ENCODE measurements at regions not wholly inside any gene's neighbourhood (a gene's known extent, or its start where the extent isn't known, plus 50 kb on each side); places are given as distances from the start of the nearest gene placed in this dataset.

DNA sequence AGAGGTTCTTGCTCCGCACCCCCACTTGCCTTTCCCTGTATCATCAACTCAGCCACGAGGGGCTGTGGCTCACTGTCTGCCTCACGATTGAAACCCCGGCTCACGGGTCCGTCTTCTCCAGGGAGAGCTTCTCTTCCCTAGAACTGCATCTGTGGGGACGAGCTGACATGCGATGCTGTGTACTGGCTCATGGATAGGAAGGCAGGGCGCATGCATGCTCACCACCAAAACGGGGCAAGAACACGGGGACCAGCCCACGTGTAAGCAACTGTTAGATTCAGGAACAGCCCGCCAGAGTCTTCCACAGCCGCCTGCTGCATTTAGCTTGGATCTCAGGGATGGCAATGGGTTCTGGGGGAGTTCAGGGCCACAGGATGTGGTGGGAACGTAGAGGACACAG lies 275.9 kb upstream of the CDH4 start:
- H3K4me3 ChIP-seq (ENCODE audit: control insufficient read depth, low read depth, low read length) = no peak overlapping the region
- TF ChIP-seq, protein P1, sequence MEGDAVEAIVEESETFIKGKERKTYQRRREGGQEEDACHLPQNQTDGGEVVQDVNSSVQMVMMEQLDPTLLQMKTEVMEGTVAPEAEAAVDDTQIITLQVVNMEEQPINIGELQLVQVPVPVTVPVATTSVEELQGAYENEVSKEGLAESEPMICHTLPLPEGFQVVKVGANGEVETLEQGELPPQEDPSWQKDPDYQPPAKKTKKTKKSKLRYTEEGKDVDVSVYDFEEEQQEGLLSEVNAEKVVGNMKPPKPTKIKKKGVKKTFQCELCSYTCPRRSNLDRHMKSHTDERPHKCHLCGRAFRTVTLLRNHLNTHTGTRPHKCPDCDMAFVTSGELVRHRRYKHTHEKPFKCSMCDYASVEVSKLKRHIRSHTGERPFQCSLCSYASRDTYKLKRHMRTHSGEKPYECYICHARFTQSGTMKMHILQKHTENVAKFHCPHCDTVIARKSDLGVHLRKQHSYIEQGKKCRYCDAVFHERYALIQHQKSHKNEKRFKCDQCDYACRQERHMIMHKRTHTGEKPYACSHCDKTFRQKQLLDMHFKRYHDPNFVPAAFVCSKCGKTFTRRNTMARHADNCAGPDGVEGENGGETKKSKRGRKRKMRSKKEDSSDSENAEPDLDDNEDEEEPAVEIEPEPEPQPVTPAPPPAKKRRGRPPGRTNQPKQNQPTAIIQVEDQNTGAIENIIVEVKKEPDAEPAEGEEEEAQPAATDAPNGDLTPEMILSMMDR (conservative IDR thresholded peaks at IDR 0.05; ENCODE audit: control insufficient read depth, insufficient read depth, low read depth, low read length) = no peak
- no peak for DNase-seq (ENCODE audit: low read depth)

DNA sequence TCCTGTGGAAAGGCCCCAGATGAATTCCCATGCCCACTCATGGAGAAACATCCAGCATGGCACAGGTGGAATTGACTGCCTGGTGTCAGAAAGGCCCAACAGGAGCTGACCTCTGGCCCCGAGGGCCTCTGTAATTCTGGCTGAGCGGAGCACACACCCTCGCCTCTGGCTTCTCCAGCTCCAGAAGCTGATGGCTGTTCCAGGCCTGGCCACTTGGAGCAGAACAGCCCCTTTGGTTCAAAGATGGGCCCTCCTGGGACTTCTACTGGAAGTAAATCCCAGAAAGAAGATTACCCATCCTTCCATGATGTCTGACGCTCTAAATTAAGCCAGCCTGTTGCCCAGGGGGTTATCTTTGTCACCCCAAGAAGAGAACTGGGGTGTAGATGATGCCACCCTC lies 275.1 kb upstream of the CDH4 start:
- TF ChIP-seq, protein P1 (conservative IDR thresholded peaks at IDR 0.05; ENCODE audit: control insufficient read depth, insufficient read depth, low read depth, low read length) = no peak
- no peak for DNase-seq (ENCODE audit: low read depth)
- no peak overlapping the region for H3K4me3 ChIP-seq (ENCODE audit: control insufficient read depth, low read depth, low read length)

DNA sequence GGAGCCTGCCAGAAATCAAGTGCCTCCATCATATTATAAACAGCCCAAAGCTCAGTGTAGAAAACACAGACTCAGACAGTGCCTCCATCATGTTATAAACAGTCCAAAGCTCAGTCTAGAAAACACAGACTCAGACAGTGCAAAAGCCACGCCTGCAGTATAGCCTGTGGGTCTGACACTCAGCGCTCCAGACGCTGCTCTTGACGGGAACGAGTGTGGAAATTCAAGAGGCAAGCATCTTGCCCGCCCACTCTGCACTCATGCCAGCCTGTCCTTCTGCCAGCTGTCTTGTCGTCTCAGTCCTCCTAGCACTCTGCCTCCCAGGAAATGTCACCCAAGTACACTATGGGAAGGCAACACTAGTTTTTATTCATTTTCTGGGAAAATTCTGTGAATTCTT lies 274.2 kb upstream of the CDH4 start:
- DNase-seq (ENCODE audit: low read depth) = no peak
- TF ChIP-seq, protein P1 (conservative IDR thresholded peaks at IDR 0.05; ENCODE audit: control insufficient read depth, insufficient read depth, low read depth, low read length) = no peak
- H3K4me3 ChIP-seq (ENCODE audit: control insufficient read depth, low read depth, low read length) = no peak overlapping the region

DNA sequence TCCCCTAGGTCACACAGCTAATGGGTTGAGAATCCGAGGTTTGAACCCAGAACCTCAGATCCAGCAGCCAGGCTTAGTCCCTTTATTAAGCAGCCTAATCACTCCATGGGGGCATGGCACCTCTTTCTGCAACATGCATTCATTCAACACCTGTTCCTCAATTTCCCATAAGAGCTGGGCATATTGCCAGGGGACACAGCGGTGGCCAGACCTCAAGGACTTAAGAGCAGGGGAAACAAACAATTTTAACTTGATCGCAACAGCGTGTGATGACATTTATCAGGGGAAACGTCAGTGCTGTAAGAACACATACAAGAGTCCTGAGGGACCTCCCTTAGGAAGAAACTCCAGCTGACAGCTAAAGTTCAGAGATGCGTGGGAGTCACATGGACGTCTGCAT lies 267.4 kb upstream of the CDH4 start:
- H3K4me3 ChIP-seq (ENCODE audit: control insufficient read depth, low read depth, low read length) = no peak overlapping the region
- DNase-seq (ENCODE audit: low read depth) = no peak
- TF ChIP-seq, protein P1 (conservative IDR thresholded peaks at IDR 0.05; ENCODE audit: control insufficient read depth, insufficient read depth, low read depth, low read length) = no peak

DNA sequence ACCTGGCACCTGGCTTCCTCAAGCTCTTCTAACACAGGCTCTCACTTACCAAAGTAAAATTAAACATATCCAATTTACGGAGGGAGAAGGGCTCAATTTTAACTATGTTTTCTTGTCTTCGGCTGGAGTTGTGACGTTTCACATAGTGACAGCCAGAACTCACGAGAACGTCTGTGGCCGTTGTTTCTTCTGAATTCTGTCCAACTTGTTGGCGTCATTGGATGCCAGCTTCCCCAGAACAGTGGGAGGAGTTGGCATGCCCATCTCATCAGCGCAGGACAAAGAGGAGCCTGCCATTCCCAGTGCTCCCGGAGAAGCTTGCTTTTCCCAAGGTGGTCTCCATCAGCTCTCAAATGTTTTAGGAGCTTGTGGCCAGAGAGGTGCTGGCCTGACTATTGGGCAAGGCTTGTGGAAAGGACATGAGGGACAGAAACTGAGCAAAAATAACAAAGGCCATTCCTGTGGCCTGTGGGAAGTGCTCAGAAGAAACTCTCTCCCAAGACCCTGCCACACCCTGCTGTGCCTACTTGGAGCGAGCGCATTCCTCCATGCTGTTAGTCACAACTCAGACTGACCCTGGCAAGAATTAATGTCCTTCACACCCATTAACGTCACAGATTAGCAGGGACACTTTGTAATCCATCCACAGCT lies 265.4 kb upstream of the CDH4 start:
- TF ChIP-seq, protein P1 (conservative IDR thresholded peaks at IDR 0.05; ENCODE audit: control insufficient read depth, insufficient read depth, low read depth, low read length) = no peak
- H3K4me3 ChIP-seq (ENCODE audit: control insufficient read depth, low read depth, low read length) = no peak overlapping the region
- no peak for DNase-seq (ENCODE audit: low read depth)

DNA sequence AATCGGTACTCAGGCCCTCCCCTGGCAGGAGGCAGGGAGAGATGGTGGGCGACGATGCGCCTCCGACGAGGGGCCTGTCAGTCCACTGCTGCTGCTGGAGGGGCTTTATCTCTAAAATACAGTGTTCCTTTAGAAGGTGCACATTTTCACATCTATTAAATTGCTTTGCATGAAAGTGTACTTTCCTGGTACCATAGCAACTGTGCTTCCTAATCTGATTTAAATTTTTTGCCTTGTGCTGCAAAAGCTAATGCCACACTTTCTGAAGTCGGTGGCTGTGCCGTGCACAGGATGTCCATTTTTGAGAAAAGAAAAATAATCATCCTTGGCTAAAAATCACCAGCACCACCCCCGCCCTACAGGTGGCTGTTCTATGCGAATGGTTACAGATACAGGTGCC lies 262.0 kb upstream of the CDH4 start:
- TF ChIP-seq, protein P1 (conservative IDR thresholded peaks at IDR 0.05; ENCODE audit: control insufficient read depth, insufficient read depth, low read depth, low read length) = no peak
- H3K4me3 ChIP-seq (ENCODE audit: control insufficient read depth, low read depth, low read length) = no peak overlapping the region
- no peak for DNase-seq (ENCODE audit: low read depth)

DNA sequence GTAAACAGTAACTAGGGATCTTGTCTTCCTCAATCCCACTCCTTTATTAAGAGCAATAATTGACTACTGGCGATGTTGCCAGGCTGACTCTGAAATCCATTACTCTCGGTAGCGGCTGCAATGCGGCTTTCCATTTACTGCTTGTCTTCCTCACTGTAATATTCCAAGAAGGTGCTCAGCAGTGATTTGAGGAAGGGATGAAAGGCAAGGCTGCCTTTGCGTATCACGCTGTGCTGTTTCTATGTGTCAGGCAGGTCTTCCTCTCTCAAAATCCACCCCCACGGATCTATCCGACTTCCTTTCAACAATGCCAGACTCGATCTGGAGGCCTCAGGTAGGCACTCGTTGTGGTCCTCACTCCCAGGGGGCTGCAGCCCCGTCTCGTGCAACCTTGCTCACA lies 261.4 kb upstream of the CDH4 start:
- H3K4me3 ChIP-seq (ENCODE audit: control insufficient read depth, low read depth, low read length) = no peak overlapping the region
- DNase-seq (ENCODE audit: low read depth) = no peak
- TF ChIP-seq, protein P1 (conservative IDR thresholded peaks at IDR 0.05; ENCODE audit: control insufficient read depth, insufficient read depth, low read depth, low read length) = no peak

All from fibroblast of mammary gland (primary cell).